ENCODE measurements at regions not wholly inside any gene's neighbourhood (a gene's known extent, or its start where the extent isn't known, plus 50 kb on each side); places are given as distances from the start of the nearest gene placed in this dataset.
"Not testable (repeated sequence)": the region's sequence is repeated elsewhere in the genome, so short reads cannot be mapped to it uniquely, and the experiment has no call there.

DNA sequence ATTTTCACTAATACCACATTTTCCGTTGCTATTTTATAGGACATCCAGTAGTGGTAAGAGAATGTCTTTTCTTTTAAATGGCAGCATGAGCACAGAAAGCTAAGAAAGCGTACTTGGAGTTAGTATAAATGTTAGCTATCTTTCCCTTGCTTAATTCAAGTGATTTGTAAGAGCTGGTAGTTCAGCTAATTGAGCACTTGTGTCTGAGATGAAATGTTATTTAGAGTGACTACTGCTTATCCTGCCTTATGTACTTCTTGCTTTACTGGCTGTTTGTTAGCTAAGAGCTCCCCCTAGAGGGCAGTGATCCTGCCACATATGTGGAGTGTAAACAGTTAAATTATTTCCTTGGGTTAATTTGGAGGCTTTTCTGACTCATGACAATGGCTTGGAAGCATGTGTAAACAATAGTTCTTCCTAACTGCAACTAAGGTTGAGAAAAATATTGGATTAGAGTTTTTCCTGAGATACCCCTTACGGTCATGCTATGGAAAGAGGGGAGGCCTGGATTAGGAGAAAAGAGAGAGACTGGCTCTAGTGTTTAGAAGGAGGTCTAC lies 171.9 kb upstream of the TGIF2LY start:
- not testable (repeated sequence) for TF ChIP-seq POLR2A, CTCF (IDR thresholded peaks at IDR 0.05)
